ENCODE measurements at regions not wholly inside any gene's neighbourhood (a gene's known extent, or its start where the extent isn't known, plus 50 kb on each side); places are given as distances from the start of the nearest gene placed in this dataset.

GRCh38 chr6:86728976-86729375, 208.4 kb upstream of the HTR1E start:
- Histone ChIP-seq H3K9me3 (no peaks in the 10 kb centered on the region), H3K27ac (no peak overlapping the region), H3K4me1 (no peaks in the 10 kb centered on the region), H3K36me3 (ENCODE audit: insufficient read depth in 1 of 2, low read depth in 1 of 2) (no peaks in the 10 kb centered on the region), H3K4me3 (no peak overlapping the region), H3K27me3 (ENCODE audit: insufficient read depth in 3 of 3, low read length in 2 of 3) (no peaks in the 10 kb centered on the region)
- ATAC-seq (no peak), DNase-seq (no peak)
- intact Hi-C loops (cut with DNase I), result no loop called here
- TF ChIP-seq, protein P1, sequence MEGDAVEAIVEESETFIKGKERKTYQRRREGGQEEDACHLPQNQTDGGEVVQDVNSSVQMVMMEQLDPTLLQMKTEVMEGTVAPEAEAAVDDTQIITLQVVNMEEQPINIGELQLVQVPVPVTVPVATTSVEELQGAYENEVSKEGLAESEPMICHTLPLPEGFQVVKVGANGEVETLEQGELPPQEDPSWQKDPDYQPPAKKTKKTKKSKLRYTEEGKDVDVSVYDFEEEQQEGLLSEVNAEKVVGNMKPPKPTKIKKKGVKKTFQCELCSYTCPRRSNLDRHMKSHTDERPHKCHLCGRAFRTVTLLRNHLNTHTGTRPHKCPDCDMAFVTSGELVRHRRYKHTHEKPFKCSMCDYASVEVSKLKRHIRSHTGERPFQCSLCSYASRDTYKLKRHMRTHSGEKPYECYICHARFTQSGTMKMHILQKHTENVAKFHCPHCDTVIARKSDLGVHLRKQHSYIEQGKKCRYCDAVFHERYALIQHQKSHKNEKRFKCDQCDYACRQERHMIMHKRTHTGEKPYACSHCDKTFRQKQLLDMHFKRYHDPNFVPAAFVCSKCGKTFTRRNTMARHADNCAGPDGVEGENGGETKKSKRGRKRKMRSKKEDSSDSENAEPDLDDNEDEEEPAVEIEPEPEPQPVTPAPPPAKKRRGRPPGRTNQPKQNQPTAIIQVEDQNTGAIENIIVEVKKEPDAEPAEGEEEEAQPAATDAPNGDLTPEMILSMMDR (IDR thresholded peaks at IDR 0.05), result no peak
- WGBS, 3 donors, result 65 to 73% (median 70%) methylated on average over 2 of the region's 2 CpGs

- Histone ChIP-seq H3K4me1 (no peaks in the 10 kb centered on the region), H3K27me3 (ENCODE audit: insufficient read depth in 3 of 3, low read length in 2 of 3) (no peaks in the 10 kb centered on the region), H3K4me3 (no peak overlapping the region), H3K36me3 (ENCODE audit: insufficient read depth in 1 of 2, low read depth in 1 of 2) (no peaks in the 10 kb centered on the region), H3K27ac (no peak overlapping the region), H3K9me3 (no peaks in the 10 kb centered on the region)
- 57 to 65% (median 63%) methylated on average over 4 of the region's 4 CpGs for WGBS, 3 donors
- DNase-seq (no peak), ATAC-seq (no peak)
- intact Hi-C loops (cut with DNase I), result no loop called here
- TF ChIP-seq, protein P1 (IDR thresholded peaks at IDR 0.05), result no peak
Measured at GRCh38 chr6:86724695-86725094, 212.6 kb upstream of the HTR1E start.

DNA sequence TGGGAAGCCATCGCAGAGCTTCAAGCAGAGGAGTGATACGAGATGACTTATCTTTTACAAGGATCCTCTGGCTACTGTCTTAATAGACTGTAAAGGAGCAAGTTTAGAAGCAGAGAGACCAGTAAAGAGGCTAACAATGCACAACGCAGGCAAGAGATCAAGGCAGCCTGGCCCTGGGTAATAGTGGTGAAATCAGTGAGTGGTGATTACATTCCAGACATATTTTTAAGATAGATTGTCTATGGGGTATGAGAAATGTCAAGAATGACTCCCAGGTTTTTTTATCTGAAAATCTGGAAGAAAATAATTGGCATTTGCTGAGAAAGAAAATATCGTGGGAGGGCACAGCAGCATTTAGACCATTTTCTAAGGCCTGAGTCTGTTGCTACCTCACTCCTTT, 213.6 kb upstream of the HTR1E start:
- DNase-seq (no peak), ATAC-seq (no peak)
- Histone ChIP-seq H3K4me3 (no peak overlapping the region), H3K9me3 (no peaks in the 10 kb centered on the region), H3K36me3 (ENCODE audit: insufficient read depth in 1 of 2, low read depth in 1 of 2) (no peaks in the 10 kb centered on the region), H3K4me1 (no peaks in the 10 kb centered on the region), H3K27ac (no peak overlapping the region), H3K27me3 (ENCODE audit: insufficient read depth in 3 of 3, low read length in 2 of 3) (no peaks in the 10 kb centered on the region)
- 64 to 78% (median 78%) methylated on average over 4 of the region's 4 CpGs for WGBS, 3 donors
- TF ChIP-seq, protein P1 (IDR thresholded peaks at IDR 0.05), result no peak
- intact Hi-C loops (cut with DNase I), result no loop called here

- intact Hi-C loops (cut with DNase I), result no loop called here
- 74 to 81% (median 77%) methylated on average over 3 of the region's 3 CpGs for WGBS, 3 donors
- H3K27me3 ChIP-seq (ENCODE audit: insufficient read depth in 3 of 3, low read length in 2 of 3), result no peaks in the 10 kb centered on the region
- H3K9me3 ChIP-seq, result no peaks in the 10 kb centered on the region
- no peak for ATAC-seq
- no peaks in the 10 kb centered on the region for H3K4me1 ChIP-seq
- no peak overlapping the region for H3K27ac ChIP-seq
- DNase-seq, result no peak
- TF ChIP-seq, protein P1 (IDR thresholded peaks at IDR 0.05), result no peak
- no peak overlapping the region for H3K4me3 ChIP-seq
- no peaks in the 10 kb centered on the region for H3K36me3 ChIP-seq (ENCODE audit: insufficient read depth in 1 of 2, low read depth in 1 of 2)
Measured at GRCh38 chr6:86723151-86723550, 214.2 kb upstream of the HTR1E start.

DNA sequence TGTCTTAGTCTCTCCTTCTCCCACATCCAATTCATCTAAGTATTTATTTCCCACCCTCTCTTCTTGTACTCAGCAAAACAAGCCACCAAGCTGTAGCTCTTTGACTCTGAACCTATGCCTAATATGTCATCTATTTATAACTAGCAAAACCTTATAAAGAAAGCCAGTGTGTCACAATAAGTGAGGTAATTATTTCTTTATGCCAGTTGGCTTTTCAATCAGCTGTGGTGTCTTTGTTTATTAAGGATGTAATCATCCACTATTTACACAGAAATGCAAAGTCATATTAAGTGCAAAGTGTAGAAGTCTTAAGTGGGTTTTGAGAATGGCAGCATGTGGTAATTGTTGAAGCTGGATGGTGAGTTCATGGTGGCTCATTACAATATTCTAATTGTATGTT, 215.2 kb upstream of the HTR1E start:
- DNase-seq (no peak), ATAC-seq (no peak)
- Histone ChIP-seq H3K4me3 (no peak overlapping the region), H3K4me1 (no peaks in the 10 kb centered on the region), H3K27me3 (ENCODE audit: insufficient read depth in 3 of 3, low read length in 2 of 3) (no peaks in the 10 kb centered on the region), H3K36me3 (ENCODE audit: insufficient read depth in 1 of 2, low read depth in 1 of 2) (no peaks in the 10 kb centered on the region), H3K27ac (no peak overlapping the region), H3K9me3 (no peaks in the 10 kb centered on the region)
- TF ChIP-seq, protein P1 (IDR thresholded peaks at IDR 0.05), result no peak
- intact Hi-C loops (cut with DNase I), result no loop called here

Data from psoas muscle (tissue), 7 donors.